Nephron progenitor cell (in vitro differentiated cells): ENCODE measurements at regions not wholly inside any gene's neighbourhood (a gene's known extent, or its start where the extent isn't known, plus 50 kb on each side); places are given as distances from the start of the nearest gene placed in this dataset.

ENCODE experiments used
- DNase-seq: peaks from one replicate; pipeline ENCODE4 v3.0.0; 2021
- H3K27ac Mint-ChIP-seq: 2 replicates; pipeline ENCODE4 v1.8.0; 2021; ENCODE audit warnings: mild to moderate bottlenecking, moderate library complexity, mixed read lengths
- H3K27me3 Mint-ChIP-seq: 2 replicates; pipeline ENCODE4 v1.8.0; 2021; ENCODE audit warnings: mild to moderate bottlenecking, low read depth, mixed read lengths; ENCODE audit not compliant: poor library complexity
- H3K36me3 Mint-ChIP-seq: 2 replicates; pipeline ENCODE4 v1.8.0; 2021; ENCODE audit warnings: low read depth, mixed read lengths
- H3K4me1 Mint-ChIP-seq: 2 replicates; pipeline ENCODE4 v1.8.0; 2021; ENCODE audit warnings: mixed read lengths
- H3K4me3 Mint-ChIP-seq: 2 replicates; pipeline ENCODE4 v1.8.0; 2021; ENCODE audit warnings: mild to moderate bottlenecking, moderate library complexity, mixed read lengths
- H3K9me3 Mint-ChIP-seq: 2 replicates; pipeline ENCODE4 v1.8.0; 2021; ENCODE audit warnings: mild to moderate bottlenecking, moderate library complexity, mixed read lengths
- CTCF ChIP-seq: fragments of 200-600 bp; sonication (generic); IDR thresholded peaks from 2 replicates; pipeline ENCODE4 v1.5.0; 2021; ENCODE audit warnings: antibody characterized with exemption

- TF ChIP-seq CTCF, result no peak
- Mint-ChIP-seq H3K9me3 (no peaks in the 10 kb centered on the region), H3K36me3 (no peaks in the 10 kb centered on the region), H3K27me3 (no peaks in the 10 kb centered on the region), H3K27ac (no peak overlapping the region), H3K4me3 (no peak overlapping the region), H3K4me1 (no peaks in the 10 kb centered on the region)
- DNase-seq, result no peak
These were observed 355.5 kb upstream of the NCAM2 start for GRCh38 chr21:20642681-20643080.

GRCh38 chr21:20644552-20644951 lies 353.7 kb upstream of the NCAM2 start:
- no peak for TF ChIP-seq CTCF
- no peaks in the 10 kb centered on the region for H3K4me1 Mint-ChIP-seq
- no peak overlapping the region for H3K4me3 Mint-ChIP-seq
- H3K9me3 Mint-ChIP-seq, result no peaks in the 10 kb centered on the region
- DNase-seq, result no peak
- H3K27ac Mint-ChIP-seq, result no peak overlapping the region
- H3K36me3 Mint-ChIP-seq, result no peaks in the 10 kb centered on the region
- no peaks in the 10 kb centered on the region for H3K27me3 Mint-ChIP-seq

- no peak for TF ChIP-seq CTCF
These were observed 352.9 kb upstream of the NCAM2 start for GRCh38 chr21:20645344-20645743.

GRCh38 chr21:20646431-20647165 lies 351.6 kb upstream of the NCAM2 start:
- no peak overlapping the region for H3K4me3 Mint-ChIP-seq
- no peak for TF ChIP-seq CTCF
- no peak overlapping the region for H3K27ac Mint-ChIP-seq
- no peaks in the 10 kb centered on the region for H3K27me3 Mint-ChIP-seq
- H3K4me1 Mint-ChIP-seq, result no peaks in the 10 kb centered on the region
- no peaks in the 10 kb centered on the region for H3K36me3 Mint-ChIP-seq
- DNase-seq, result no peak
- H3K9me3 Mint-ChIP-seq, result no peaks in the 10 kb centered on the region

More at GRCh38 chr21:20645344-20645743, 352.9 kb upstream of the NCAM2 start:
- no peak for DNase-seq
- Mint-ChIP-seq H3K9me3 (no peaks in the 10 kb centered on the region), H3K36me3 (no peaks in the 10 kb centered on the region), H3K4me1 (no peaks in the 10 kb centered on the region), H3K27me3 (no peaks in the 10 kb centered on the region), H3K27ac (no peak overlapping the region), H3K4me3 (no peak overlapping the region)

GRCh38 chr21:20647607-20648006 lies 350.6 kb upstream of the NCAM2 start:
- no peaks in the 10 kb centered on the region for H3K36me3 Mint-ChIP-seq
- H3K27me3 Mint-ChIP-seq, result no peaks in the 10 kb centered on the region
- H3K27ac Mint-ChIP-seq, result no peak overlapping the region
- no peak for TF ChIP-seq CTCF
- DNase-seq, result no peak
- H3K4me1 Mint-ChIP-seq, result no peaks in the 10 kb centered on the region
- no peaks in the 10 kb centered on the region for H3K9me3 Mint-ChIP-seq
- H3K4me3 Mint-ChIP-seq, result no peak overlapping the region

- no peak overlapping the region for H3K4me3 Mint-ChIP-seq
- no peaks in the 10 kb centered on the region for H3K4me1 Mint-ChIP-seq
- no peak for DNase-seq
- H3K36me3 Mint-ChIP-seq, result no peaks in the 10 kb centered on the region
- no peak overlapping the region for H3K27ac Mint-ChIP-seq
- no peaks in the 10 kb centered on the region for H3K9me3 Mint-ChIP-seq
- no peaks in the 10 kb centered on the region for H3K27me3 Mint-ChIP-seq
- TF ChIP-seq CTCF, result no peak
These were observed 349.0 kb upstream of the NCAM2 start for GRCh38 chr21:20649231-20649630.
